ENCODE measurements at regions not wholly inside any gene's neighbourhood (a gene's known extent, or its start where the extent isn't known, plus 50 kb on each side); places are given as distances from the start of the nearest gene placed in this dataset.

DNA sequence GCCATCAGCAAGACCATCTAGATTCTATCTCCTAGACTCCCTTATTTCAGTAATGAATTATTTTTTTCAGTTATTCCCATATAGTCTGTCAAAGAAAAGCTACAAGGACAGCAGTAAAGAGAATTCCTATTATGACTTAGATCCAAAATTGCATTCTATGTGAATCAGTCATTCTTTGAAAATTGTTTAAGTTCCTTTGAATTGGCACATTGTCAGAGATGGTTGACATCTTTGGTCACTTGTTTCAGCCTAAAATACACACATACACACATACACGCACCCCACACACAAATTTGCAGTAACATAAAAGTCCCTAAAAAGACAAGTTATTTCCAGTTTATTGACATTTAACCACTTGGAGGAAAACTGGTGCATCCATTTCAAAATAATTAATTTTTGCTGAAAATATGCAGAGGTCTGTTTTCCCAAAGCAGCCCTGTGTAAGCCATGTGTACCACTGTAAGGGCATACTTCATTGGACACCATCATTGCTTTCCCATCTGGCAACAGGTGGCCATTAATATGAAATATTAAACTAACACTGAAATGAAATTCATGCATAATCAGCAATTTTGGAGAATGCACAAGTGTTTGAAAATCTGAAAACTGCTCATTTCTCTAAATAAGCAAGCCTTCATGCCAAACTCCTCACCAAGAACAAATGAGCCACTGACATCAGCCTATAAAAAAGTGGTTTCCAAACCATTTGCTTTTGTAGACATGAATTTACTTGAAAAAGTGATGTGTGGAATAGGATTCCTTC, 121.7 kb upstream of the COL1A2 start:
- H3K27me3 ChIP-seq (ENCODE audit: control insufficient read depth in 3 of 3, insufficient read depth in 3 of 3, low read length in 3 of 3), result no peaks in the 10 kb centered on the region
- no peak overlapping the region for H3K27ac ChIP-seq (ENCODE audit: low read depth, low read length)

DNA sequence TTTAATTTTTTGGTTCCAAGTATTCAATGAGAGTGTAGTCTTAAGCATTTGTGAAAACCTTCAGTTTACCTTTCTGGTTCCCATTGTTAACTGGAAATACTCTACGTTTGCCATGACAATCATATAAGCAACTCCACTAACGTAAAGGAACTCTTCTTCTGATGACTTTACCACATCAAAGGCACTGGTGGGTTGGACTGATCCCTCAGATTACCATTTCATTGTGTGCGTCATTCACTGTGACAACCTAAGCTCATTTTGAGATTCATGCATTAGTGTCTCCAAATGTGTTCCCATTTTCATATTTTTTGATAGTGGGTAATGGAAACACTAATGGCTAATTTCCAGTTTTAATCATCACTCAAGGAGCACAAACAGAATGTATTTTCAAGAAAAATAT, 119.9 kb upstream of the COL1A2 start:
- H3K4me1 ChIP-seq (ENCODE audit: control insufficient read depth in 3 of 3, insufficient read depth in 3 of 3, low read length in 3 of 3), result no peaks in the 10 kb centered on the region
- no peak overlapping the region for H3K4me3 ChIP-seq (ENCODE audit: low read length in 3 of 3)
- no peaks in the 10 kb centered on the region for H3K9me3 ChIP-seq (ENCODE audit: control insufficient read depth in 3 of 3, low read length in 3 of 3)
- H3K36me3 ChIP-seq (ENCODE audit: control insufficient read depth in 3 of 3, insufficient read depth in 3 of 3, low read length in 3 of 3), result no peaks in the 10 kb centered on the region
- no peaks in the 10 kb centered on the region for H3K27me3 ChIP-seq (ENCODE audit: control insufficient read depth in 3 of 3, insufficient read depth in 3 of 3, low read length in 3 of 3)
- H3K9ac ChIP-seq (ENCODE audit: low read depth in 1 of 3, low read length in 3 of 3), result no peak overlapping the region
- no peak overlapping the region for H3K27ac ChIP-seq (ENCODE audit: low read depth, low read length)

More for the DNA sequence above, 121.7 kb upstream of the COL1A2 start:
- no peak overlapping the region for H3K4me3 ChIP-seq (ENCODE audit: low read length in 3 of 3)
- no peaks in the 10 kb centered on the region for H3K9me3 ChIP-seq (ENCODE audit: control insufficient read depth in 3 of 3, low read length in 3 of 3)
- no peaks in the 10 kb centered on the region for H3K36me3 ChIP-seq (ENCODE audit: control insufficient read depth in 3 of 3, insufficient read depth in 3 of 3, low read length in 3 of 3)
- no peak overlapping the region for H3K9ac ChIP-seq (ENCODE audit: low read depth in 1 of 3, low read length in 3 of 3)
- no peaks in the 10 kb centered on the region for H3K4me1 ChIP-seq (ENCODE audit: control insufficient read depth in 3 of 3, insufficient read depth in 3 of 3, low read length in 3 of 3)

DNA sequence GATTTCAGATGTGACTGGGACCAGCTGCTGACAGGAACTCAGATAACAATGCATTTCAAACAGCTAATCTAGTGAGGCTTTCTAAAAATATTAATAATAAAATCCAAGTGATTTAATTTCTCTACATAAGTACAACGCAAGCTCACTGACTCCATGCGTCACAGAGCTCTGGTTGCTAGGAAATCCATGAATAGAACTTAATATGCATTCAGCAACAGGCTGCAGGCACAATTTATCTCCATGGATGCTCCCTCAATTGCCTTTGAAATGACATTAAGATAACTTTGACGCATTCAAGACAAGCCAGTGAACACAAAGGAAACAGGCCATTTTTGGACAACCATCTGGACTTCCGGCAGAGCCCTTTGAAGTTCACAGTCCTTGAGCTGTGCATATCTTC, 118.7 kb upstream of the COL1A2 start:
- Histone ChIP-seq H3K27me3 (ENCODE audit: control insufficient read depth in 3 of 3, insufficient read depth in 3 of 3, low read length in 3 of 3) (no peaks in the 10 kb centered on the region), H3K4me3 (ENCODE audit: low read length in 3 of 3) (no peak overlapping the region), H3K9ac (ENCODE audit: low read depth in 1 of 3, low read length in 3 of 3) (no peak overlapping the region), H3K4me1 (ENCODE audit: control insufficient read depth in 3 of 3, insufficient read depth in 3 of 3, low read length in 3 of 3) (no peaks in the 10 kb centered on the region), H3K9me3 (ENCODE audit: control insufficient read depth in 3 of 3, low read length in 3 of 3) (no peaks in the 10 kb centered on the region), H3K36me3 (ENCODE audit: control insufficient read depth in 3 of 3, insufficient read depth in 3 of 3, low read length in 3 of 3) (no peaks in the 10 kb centered on the region), H3K27ac (ENCODE audit: low read depth, low read length) (no peak overlapping the region)

DNA sequence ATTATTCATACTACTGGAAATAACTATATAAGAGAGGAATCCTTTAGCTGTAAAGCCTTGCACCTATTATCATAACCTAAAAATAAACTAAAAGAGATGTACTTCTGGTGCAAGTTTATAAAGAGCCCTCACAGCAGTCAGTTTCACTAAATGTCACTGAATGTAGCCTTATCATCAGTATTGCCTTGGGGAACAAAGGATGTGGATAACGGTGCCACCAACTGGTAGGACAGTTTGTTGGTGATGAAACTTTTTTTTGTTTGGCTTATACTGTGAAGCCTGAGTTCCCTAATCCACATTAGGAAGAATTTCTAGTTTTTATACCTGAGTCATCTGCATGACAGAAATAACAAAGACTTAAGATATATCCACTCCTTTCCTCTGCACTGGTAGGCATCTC, 117.9 kb upstream of the COL1A2 start:
- H3K4me1 ChIP-seq (ENCODE audit: control insufficient read depth in 3 of 3, insufficient read depth in 3 of 3, low read length in 3 of 3), result no peaks in the 10 kb centered on the region
- H3K9me3 ChIP-seq (ENCODE audit: control insufficient read depth in 3 of 3, low read length in 3 of 3), result no peaks in the 10 kb centered on the region
- H3K36me3 ChIP-seq (ENCODE audit: control insufficient read depth in 3 of 3, insufficient read depth in 3 of 3, low read length in 3 of 3), result no peaks in the 10 kb centered on the region
- H3K9ac ChIP-seq (ENCODE audit: low read depth in 1 of 3, low read length in 3 of 3), result no peak overlapping the region
- peaks cover 0 to 1% (median 0%) of the 10 kb centered on the region in 3 donors for H3K27me3 ChIP-seq (ENCODE audit: control insufficient read depth in 3 of 3, insufficient read depth in 3 of 3, low read length in 3 of 3)
- H3K27ac ChIP-seq (ENCODE audit: low read depth, low read length), result no peak overlapping the region
- H3K4me3 ChIP-seq (ENCODE audit: low read length in 3 of 3), result no peak overlapping the region

DNA sequence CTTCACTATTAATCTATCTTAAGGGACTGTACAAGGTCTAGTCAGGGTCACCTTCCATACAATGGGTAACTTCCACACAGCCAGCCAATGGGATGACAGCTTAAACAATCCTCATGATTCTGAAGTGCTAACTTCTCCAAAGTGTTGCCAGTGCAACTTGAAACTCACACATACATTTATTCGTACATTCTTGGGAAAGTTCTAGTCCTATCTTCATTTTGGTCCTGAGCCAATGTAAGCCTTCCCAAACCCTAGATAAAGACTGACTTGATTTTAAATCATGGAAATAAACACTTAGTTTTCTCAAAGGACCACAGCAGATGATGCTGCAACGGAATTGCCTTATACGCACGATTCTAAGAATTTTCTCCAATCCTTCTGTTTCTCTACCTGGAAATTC, 117.5 kb upstream of the COL1A2 start:
- peaks cover 0 to 5% (median under 1%) of the 10 kb centered on the region in 3 donors for H3K27me3 ChIP-seq (ENCODE audit: control insufficient read depth in 3 of 3, insufficient read depth in 3 of 3, low read length in 3 of 3)
- H3K9ac ChIP-seq (ENCODE audit: low read depth in 1 of 3, low read length in 3 of 3), result no peak overlapping the region
- no peaks in the 10 kb centered on the region for H3K9me3 ChIP-seq (ENCODE audit: control insufficient read depth in 3 of 3, low read length in 3 of 3)
- no peak overlapping the region for H3K27ac ChIP-seq (ENCODE audit: low read depth, low read length)
- H3K36me3 ChIP-seq (ENCODE audit: control insufficient read depth in 3 of 3, insufficient read depth in 3 of 3, low read length in 3 of 3), result no peaks in the 10 kb centered on the region
- H3K4me1 ChIP-seq (ENCODE audit: control insufficient read depth in 3 of 3, insufficient read depth in 3 of 3, low read length in 3 of 3), result no peaks in the 10 kb centered on the region
- no peak overlapping the region for H3K4me3 ChIP-seq (ENCODE audit: low read length in 3 of 3)

DNA sequence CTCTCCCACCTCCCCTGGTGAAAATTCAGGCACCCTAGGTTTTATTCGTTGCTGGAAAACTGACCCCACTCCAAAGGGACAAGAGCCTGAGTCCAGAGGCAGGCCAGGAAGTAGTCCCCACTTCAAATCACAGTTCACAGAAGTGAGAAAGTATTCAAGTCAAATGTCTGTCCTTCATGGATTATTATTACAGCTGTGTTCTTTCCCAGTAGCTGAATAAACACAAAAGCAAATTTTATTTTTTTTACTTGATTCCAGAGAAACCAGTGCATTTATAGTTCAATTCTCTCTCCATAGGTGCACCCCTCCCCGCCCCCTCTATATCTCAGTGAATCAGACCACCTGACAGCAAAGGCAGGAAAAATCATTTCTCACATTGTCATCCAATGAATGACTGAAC, 113.8 kb upstream of the COL1A2 start:
- Histone ChIP-seq H3K27me3 (ENCODE audit: control insufficient read depth in 3 of 3, insufficient read depth in 3 of 3, low read length in 3 of 3) (peaks cover 0 to 5% (median 2%) of the 10 kb centered on the region in 3 donors), H3K4me3 (ENCODE audit: low read length in 3 of 3) (no peak overlapping the region), H3K9ac (ENCODE audit: low read depth in 1 of 3, low read length in 3 of 3) (no peak overlapping the region), H3K4me1 (ENCODE audit: control insufficient read depth in 3 of 3, insufficient read depth in 3 of 3, low read length in 3 of 3) (no peaks in the 10 kb centered on the region), H3K9me3 (ENCODE audit: control insufficient read depth in 3 of 3, low read length in 3 of 3) (no peaks in the 10 kb centered on the region), H3K36me3 (ENCODE audit: control insufficient read depth in 3 of 3, insufficient read depth in 3 of 3, low read length in 3 of 3) (no peaks in the 10 kb centered on the region), H3K27ac (ENCODE audit: low read depth, low read length) (no peak overlapping the region)

DNA sequence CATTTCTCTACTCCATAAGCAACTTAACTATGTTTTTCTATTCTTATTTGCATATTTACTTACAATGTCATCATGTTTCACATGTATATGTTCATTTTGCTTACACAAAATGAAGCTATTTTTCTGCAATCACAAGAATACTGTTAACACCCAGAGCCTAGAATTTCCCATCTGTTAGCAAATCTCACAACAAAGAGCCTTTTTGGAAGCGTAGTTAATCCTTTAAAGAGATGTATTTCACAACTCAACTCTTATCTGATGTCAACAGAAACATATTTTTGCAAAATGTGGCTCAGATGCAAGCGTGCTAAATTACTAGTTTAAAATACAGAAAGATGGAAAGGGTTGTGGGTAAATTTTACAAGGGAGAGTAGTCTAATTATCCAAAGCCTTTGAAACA, 110.6 kb upstream of the COL1A2 start:
- H3K27me3 ChIP-seq (ENCODE audit: control insufficient read depth in 3 of 3, insufficient read depth in 3 of 3, low read length in 3 of 3), result peaks cover 0 to 5% (median 2%) of the 10 kb centered on the region in 3 donors
- no peak overlapping the region for H3K9ac ChIP-seq (ENCODE audit: low read depth in 1 of 3, low read length in 3 of 3)
- H3K4me1 ChIP-seq (ENCODE audit: control insufficient read depth in 3 of 3, insufficient read depth in 3 of 3, low read length in 3 of 3), result no peaks in the 10 kb centered on the region
- H3K9me3 ChIP-seq (ENCODE audit: control insufficient read depth in 3 of 3, low read length in 3 of 3), result no peaks in the 10 kb centered on the region
- H3K4me3 ChIP-seq (ENCODE audit: low read length in 3 of 3), result no peak overlapping the region
- H3K36me3 ChIP-seq (ENCODE audit: control insufficient read depth in 3 of 3, insufficient read depth in 3 of 3, low read length in 3 of 3), result no peaks in the 10 kb centered on the region
- no peak overlapping the region for H3K27ac ChIP-seq (ENCODE audit: low read depth, low read length)

DNA sequence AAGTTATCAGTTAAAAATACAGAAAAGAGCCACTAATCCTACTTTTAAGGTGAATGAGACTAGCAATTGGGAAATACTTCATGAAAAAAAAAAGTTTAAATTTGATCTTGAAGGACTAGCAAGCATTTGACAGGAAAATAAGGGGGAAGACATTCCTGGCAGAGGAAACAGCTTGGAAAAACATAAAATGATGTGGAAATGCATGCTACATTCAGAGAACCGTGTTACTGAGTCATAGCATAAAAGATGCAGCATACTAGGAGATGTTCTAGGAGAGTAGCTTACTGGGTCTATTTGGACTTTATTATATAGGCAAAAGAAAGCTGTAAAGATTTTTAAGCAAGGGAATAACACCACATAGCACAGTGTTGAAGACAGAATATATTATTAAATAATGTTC, 108.6 kb upstream of the COL1A2 start:
- no peaks in the 10 kb centered on the region for H3K9me3 ChIP-seq (ENCODE audit: control insufficient read depth in 3 of 3, low read length in 3 of 3)
- H3K27me3 ChIP-seq (ENCODE audit: control insufficient read depth in 3 of 3, insufficient read depth in 3 of 3, low read length in 3 of 3), result peaks cover 0 to 5% (median 2%) of the 10 kb centered on the region in 3 donors
- H3K27ac ChIP-seq (ENCODE audit: low read depth, low read length), result no peak overlapping the region
- no peak overlapping the region for H3K4me3 ChIP-seq (ENCODE audit: low read length in 3 of 3)
- no peak overlapping the region for H3K9ac ChIP-seq (ENCODE audit: low read depth in 1 of 3, low read length in 3 of 3)
- H3K36me3 ChIP-seq (ENCODE audit: control insufficient read depth in 3 of 3, insufficient read depth in 3 of 3, low read length in 3 of 3), result no peaks in the 10 kb centered on the region
- no peaks in the 10 kb centered on the region for H3K4me1 ChIP-seq (ENCODE audit: control insufficient read depth in 3 of 3, insufficient read depth in 3 of 3, low read length in 3 of 3)

DNA sequence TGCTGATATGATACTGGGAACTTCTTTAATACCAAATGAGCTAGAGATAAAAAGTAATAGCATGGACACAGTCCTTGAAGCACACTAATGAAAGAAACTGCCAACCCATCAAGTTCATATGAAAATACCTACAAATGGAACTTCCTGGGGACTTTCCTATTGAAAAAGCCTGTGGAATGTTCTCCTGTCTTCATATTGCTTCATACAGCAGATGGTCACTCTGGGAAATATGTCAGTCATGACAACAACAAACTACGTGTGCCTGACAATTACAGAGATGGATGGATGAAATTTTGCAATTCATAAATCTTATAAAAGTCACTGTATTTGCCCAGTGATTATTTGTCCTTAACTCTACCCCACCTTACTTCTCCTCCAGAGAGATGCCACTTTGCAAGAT, 106.6 kb upstream of the COL1A2 start:
- Histone ChIP-seq H3K9me3 (ENCODE audit: control insufficient read depth in 3 of 3, low read length in 3 of 3) (no peaks in the 10 kb centered on the region), H3K36me3 (ENCODE audit: control insufficient read depth in 3 of 3, insufficient read depth in 3 of 3, low read length in 3 of 3) (no peaks in the 10 kb centered on the region), H3K4me3 (ENCODE audit: low read length in 3 of 3) (no peak overlapping the region), H3K27me3 (ENCODE audit: control insufficient read depth in 3 of 3, insufficient read depth in 3 of 3, low read length in 3 of 3) (no peaks in the 10 kb centered on the region), H3K27ac (ENCODE audit: low read depth, low read length) (no peak overlapping the region), H3K4me1 (ENCODE audit: control insufficient read depth in 3 of 3, insufficient read depth in 3 of 3, low read length in 3 of 3) (no peaks in the 10 kb centered on the region), H3K9ac (ENCODE audit: low read depth in 1 of 3, low read length in 3 of 3) (no peak overlapping the region)

DNA sequence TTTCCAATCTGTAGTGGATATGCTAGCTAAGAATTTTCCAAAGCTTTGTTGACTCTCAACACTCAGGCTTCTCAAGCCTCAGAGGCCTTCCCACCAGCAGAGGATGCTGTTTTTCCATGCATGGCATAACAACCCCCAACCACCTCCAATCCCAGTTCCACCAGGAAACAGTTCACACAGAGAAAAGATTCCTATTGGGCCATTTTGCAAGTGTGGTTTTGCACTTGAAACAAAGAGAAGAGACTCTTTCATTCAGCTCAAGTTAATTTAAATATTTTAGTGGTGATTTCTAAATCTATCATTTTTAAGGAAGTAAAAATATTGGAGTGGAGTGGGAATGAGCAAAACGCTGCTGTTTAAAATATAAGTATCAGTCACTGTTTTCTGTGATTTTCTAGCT, 105.6 kb upstream of the COL1A2 start:
- Histone ChIP-seq H3K27ac (ENCODE audit: low read depth, low read length) (no peak overlapping the region), H3K4me3 (ENCODE audit: low read length in 3 of 3) (no peak overlapping the region)

More for the DNA sequence above, 105.6 kb upstream of the COL1A2 start:
- no peaks in the 10 kb centered on the region for H3K9me3 ChIP-seq (ENCODE audit: control insufficient read depth in 3 of 3, low read length in 3 of 3)
- H3K4me1 ChIP-seq (ENCODE audit: control insufficient read depth in 3 of 3, insufficient read depth in 3 of 3, low read length in 3 of 3), result no peaks in the 10 kb centered on the region
- no peaks in the 10 kb centered on the region for H3K27me3 ChIP-seq (ENCODE audit: control insufficient read depth in 3 of 3, insufficient read depth in 3 of 3, low read length in 3 of 3)
- no peak overlapping the region for H3K9ac ChIP-seq (ENCODE audit: low read depth in 1 of 3, low read length in 3 of 3)
- no peaks in the 10 kb centered on the region for H3K36me3 ChIP-seq (ENCODE audit: control insufficient read depth in 3 of 3, insufficient read depth in 3 of 3, low read length in 3 of 3)
